HFF-Myc (cell line): ENCODE measurements at regions not wholly inside any gene's neighbourhood (a gene's known extent, or its start where the extent isn't known, plus 50 kb on each side); places are given as distances from the start of the nearest gene placed in this dataset.

ENCODE experiments used
- DNase-seq: peaks from one replicate; pipeline ENCODE4 v3.0.0-alpha.2; 2011; ENCODE audit warnings: low read depth; ENCODE audit errors: extremely low read depth
- H3K4me3 ChIP-seq: replicated peaks from 2 replicates; pipeline ENCODE4 v1.5.1; 2011; ENCODE audit warnings: low read depth, mild to moderate bottlenecking, control low read depth, low read length
- TF ChIP-seq, protein P1 (sequence below): IDR thresholded peaks from 2 replicates; pipeline ENCODE4 v1.5.1; 2012; ENCODE audit warnings: mild to moderate bottlenecking, low read depth, low read length, control low read depth; ENCODE audit errors: missing control alignments

DNA sequence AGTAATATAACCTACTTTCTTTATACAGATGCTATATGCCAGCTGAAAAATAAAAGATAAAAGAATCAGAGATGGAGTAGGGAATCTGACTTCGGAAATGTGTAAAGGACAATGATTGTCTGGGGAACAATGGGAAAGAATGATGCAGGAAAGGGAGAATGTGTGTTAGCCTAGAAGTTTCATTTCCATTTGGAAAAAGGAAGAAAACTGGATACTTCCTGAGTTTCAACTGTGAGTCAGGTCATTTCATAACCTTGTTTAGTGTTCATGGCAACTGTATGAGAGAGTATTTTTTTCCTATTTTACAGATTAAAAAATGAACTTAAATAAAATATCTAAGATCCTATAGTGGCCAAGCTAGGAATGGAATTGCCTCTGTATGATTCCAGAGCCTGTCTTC is 261.3 kb upstream of the NECTIN3 start:
- H3K4me3 ChIP-seq = no peak overlapping the region
- no peak for DNase-seq
- TF ChIP-seq, protein P1, sequence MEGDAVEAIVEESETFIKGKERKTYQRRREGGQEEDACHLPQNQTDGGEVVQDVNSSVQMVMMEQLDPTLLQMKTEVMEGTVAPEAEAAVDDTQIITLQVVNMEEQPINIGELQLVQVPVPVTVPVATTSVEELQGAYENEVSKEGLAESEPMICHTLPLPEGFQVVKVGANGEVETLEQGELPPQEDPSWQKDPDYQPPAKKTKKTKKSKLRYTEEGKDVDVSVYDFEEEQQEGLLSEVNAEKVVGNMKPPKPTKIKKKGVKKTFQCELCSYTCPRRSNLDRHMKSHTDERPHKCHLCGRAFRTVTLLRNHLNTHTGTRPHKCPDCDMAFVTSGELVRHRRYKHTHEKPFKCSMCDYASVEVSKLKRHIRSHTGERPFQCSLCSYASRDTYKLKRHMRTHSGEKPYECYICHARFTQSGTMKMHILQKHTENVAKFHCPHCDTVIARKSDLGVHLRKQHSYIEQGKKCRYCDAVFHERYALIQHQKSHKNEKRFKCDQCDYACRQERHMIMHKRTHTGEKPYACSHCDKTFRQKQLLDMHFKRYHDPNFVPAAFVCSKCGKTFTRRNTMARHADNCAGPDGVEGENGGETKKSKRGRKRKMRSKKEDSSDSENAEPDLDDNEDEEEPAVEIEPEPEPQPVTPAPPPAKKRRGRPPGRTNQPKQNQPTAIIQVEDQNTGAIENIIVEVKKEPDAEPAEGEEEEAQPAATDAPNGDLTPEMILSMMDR = no peak

GRCh38 chr3:110811050-110811449 is 260.6 kb upstream of the NECTIN3 start:
- TF ChIP-seq, protein P1 = no peak
- no peak overlapping the region for H3K4me3 ChIP-seq
- no peak for DNase-seq

DNA sequence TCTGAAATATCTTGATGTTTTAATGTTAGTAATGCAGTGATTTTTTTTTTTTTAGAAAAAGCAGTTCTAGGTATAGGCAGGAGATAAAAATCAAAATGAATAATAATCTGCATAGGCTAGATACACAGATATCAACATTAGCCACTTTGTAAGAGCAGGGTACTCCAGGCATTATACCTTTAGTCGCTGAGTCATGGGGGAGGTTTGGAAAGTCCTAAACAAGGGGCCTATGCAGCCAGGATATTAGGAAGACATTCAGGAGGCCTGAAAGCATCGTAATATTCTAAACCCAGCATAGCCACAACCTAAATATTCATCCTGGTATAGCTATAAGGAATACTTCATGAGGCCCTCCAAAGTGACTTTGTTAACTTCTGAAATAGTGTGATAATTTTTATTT is 258.1 kb upstream of the NECTIN3 start:
- TF ChIP-seq, protein P1 = no peak
- DNase-seq = no peak
- no peak overlapping the region for H3K4me3 ChIP-seq

GRCh38 chr3:110814170-110815007 is 257.2 kb upstream of the NECTIN3 start:
- DNase-seq = peak; percentile 72
- H3K4me3 ChIP-seq = no peak overlapping the region

DNA sequence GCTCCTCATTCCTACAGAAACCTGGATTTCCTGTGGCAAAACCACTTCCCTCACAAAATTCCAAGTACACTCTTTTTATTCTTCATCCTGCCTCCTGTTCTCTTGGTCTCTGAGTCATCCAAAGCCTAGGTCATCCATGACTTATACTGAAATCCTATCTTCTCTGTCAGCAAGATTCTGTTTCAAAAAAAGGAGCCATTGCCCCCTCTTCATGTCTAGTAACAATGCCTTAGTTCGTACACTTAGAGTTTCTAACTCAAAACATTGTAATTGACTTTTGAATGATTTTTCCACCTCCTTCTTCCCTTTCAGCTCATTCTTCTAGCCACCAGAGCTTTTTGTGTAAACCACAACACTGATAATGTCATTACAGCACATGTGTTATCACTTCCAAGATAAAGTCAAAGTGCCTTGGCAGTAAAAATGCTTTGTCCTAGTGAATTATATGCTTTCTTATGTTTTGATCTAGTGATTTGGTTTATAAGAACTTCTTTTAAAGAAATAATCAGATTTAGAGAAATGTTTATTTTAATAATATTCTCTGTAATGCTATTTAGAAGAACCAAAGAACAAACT is 256.5 kb upstream of the NECTIN3 start:
- peak; percentile 75 for DNase-seq
- no peak overlapping the region for H3K4me3 ChIP-seq
- TF ChIP-seq, protein P1 = no peak

More at GRCh38 chr3:110814170-110815007, 257.2 kb upstream of the NECTIN3 start:
- TF ChIP-seq, protein P1 = no peak

DNA sequence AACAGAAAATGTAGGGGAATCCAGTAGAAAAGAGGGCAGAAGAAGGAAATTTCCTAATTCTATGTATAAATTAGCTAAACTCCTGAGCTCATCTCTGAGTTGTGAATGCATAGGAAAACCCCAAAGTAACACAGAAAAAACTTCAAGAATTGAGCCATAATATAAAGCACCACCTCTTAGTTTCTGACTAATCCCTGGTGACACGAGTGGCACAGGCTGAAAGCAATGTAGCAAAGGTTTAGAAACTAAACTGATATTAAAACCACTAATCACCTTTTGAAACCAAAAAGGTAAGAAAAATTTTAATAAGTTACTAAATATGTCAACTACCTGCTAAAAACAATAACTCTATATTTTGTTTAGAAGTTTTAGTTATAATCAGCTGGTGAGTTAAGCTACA is 255.6 kb upstream of the NECTIN3 start:
- TF ChIP-seq, protein P1 = no peak
- no peak for DNase-seq
- no peak overlapping the region for H3K4me3 ChIP-seq

DNA sequence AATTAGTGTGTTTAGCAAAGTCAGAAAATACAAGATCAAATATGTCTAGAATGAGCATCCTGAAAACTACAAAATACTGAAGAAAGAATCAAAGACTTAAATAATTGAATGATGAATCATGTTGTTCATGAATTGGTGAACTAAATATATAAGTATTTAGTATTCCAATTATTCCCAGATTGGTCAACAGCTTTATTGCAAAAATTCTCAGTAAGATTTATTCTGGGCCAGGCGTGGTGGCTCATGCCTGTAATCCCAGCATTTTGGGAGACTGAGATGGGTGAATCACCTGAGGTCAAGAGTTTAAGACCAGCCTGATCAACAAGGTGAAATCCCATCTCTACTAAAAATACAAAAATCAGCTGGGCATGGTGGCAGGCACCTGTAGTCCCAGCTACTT is 250.0 kb upstream of the NECTIN3 start:
- no peak overlapping the region for H3K4me3 ChIP-seq
- TF ChIP-seq, protein P1 = no peak
- DNase-seq = no peak
